Epithelial cell of proximal tubule (primary cell): ENCODE measurements at regions not wholly inside any gene's neighbourhood (a gene's known extent, or its start where the extent isn't known, plus 50 kb on each side); places are given as distances from the start of the nearest gene placed in this dataset.
A peak's percentile ranks its signal among the peaks of the same experiment; 100 is the strongest.

ENCODE experiments used
- DNase-seq: peaks from one replicate; pipeline ENCODE4 v3.0.0-alpha.2; 2011; ENCODE audit warnings: low read depth
- H3K4me3 ChIP-seq: 2 replicates; pipeline ENCODE4 v1.5.1; 2011; ENCODE audit warnings: low read depth, mild to moderate bottlenecking, low read length
- CTCF ChIP-seq: conservative IDR thresholded peaks from 2 replicates; pipeline ENCODE4 v1.5.1; 2012; ENCODE audit warnings: low read depth, mild to moderate bottlenecking, low read length

- TF ChIP-seq CTCF: no peak
- no peak overlapping the region for H3K4me3 ChIP-seq
- no peak for DNase-seq
Measured at GRCh38 chr14:61878931-61879330, 116.7 kb downstream of the SNAPC1 start.

- no peak for DNase-seq
- no peak overlapping the region for H3K4me3 ChIP-seq
- TF ChIP-seq CTCF: no peak
Measured at GRCh38 chr14:61881046-61881445, 118.8 kb downstream of the SNAPC1 start.

- no peak overlapping the region for H3K4me3 ChIP-seq
- no peak for TF ChIP-seq CTCF
- DNase-seq: no peak
Measured at GRCh38 chr14:61884711-61885110, 122.5 kb downstream of the SNAPC1 start.

GRCh38 chr14:61885203-61885961 is 123.2 kb downstream of the SNAPC1 start:
- TF ChIP-seq CTCF: no peak
- no peak overlapping the region for H3K4me3 ChIP-seq
- DNase-seq: no peak

- TF ChIP-seq CTCF: no peak
- H3K4me3 ChIP-seq: no peak overlapping the region
- DNase-seq: no peak
Measured at GRCh38 chr14:61887628-61888027, 125.4 kb downstream of the SNAPC1 start.

- TF ChIP-seq CTCF: no peak
- no peak overlapping the region for H3K4me3 ChIP-seq
- no peak for DNase-seq
Measured at GRCh38 chr14:61889914-61890351, 127.7 kb downstream of the SNAPC1 start.

- TF ChIP-seq CTCF: no peak
- DNase-seq: peak; percentile 6
- no peak overlapping the region for H3K4me3 ChIP-seq
Measured at GRCh38 chr14:61891170-61891569, 128.9 kb downstream of the SNAPC1 start.
